SK-N-MC (cell line): ENCODE measurements at regions not wholly inside any gene's neighbourhood (a gene's known extent, or its start where the extent isn't known, plus 50 kb on each side); places are given as distances from the start of the nearest gene placed in this dataset.
A peak's percentile ranks its signal among the peaks of the same experiment; 100 is the strongest.

Experiments used
- DNase-seq: peaks from one replicate; pipeline ENCODE4 v3.0.0-alpha.2; 2011; ENCODE audit warnings: low read depth, low spot score
- H3K27ac ChIP-seq: fragments of 200-600 bp; sonication (generic); 2 replicates; pipeline ENCODE4 v1.5.1; 2016; ENCODE audit warnings: mixed run types
- H3K36me3 ChIP-seq: fragments of 200-600 bp; sonication (generic); 2 replicates; pipeline ENCODE4 v1.6.1; 2017; ENCODE audit warnings: antibody characterized with exemption, low read length, mixed read lengths; ENCODE audit not compliant: insufficient read depth
- H3K4me3 ChIP-seq: fragments of 200-600 bp; sonication (generic); 2 replicates; pipeline ENCODE4 v1.5.1; 2016
- H3K9ac ChIP-seq: fragments of 200-600 bp; sonication (generic); 2 replicates; pipeline ENCODE4 v1.8.0; 2017; ENCODE audit warnings: mixed run types, mixed read lengths; ENCODE audit not compliant: insufficient read length
- H3K9me3 ChIP-seq: fragments of 200-600 bp; sonication (generic); 2 replicates; pipeline ENCODE4 v1.6.1; 2017; ENCODE audit warnings: low read depth, mild to moderate bottlenecking, antibody characterized with exemption, low read length, moderate library complexity, mixed read lengths
- EZH2 ChIP-seq: fragments of 200-600 bp; sonication (generic); IDR thresholded peaks from one replicate; pipeline ENCODE4 v1.6.1; 2017; ENCODE audit warnings: antibody characterized with exemption
- FOXP2 ChIP-seq: optimal IDR thresholded peaks from 2 replicates; pipeline ENCODE3; 2011; ENCODE audit warnings: mild to moderate bottlenecking, moderate library complexity; ENCODE audit not compliant: insufficient read depth; ENCODE audit errors: extremely low read length, control extremely low read depth
- POLR2AphosphoS5 ChIP-seq: IDR thresholded peaks from 2 replicates; pipeline ENCODE4 v1.6.1; 2012; ENCODE audit warnings: mild to moderate bottlenecking, low read depth, low read length, borderline replicate concordance

- Histone ChIP-seq H3K9me3 (no peaks in the 10 kb centered on the region), H3K4me3 (no peak overlapping the region), H3K36me3 (no peaks in the 10 kb centered on the region), H3K9ac (no peak overlapping the region), H3K27ac (peak overlapping the region; percentile 94)
- no peak for TF ChIP-seq EZH2
- TF ChIP-seq FOXP2, result no peak
- DNase-seq, result no peak
Measured at GRCh38 chr11:112525844-112526590, 265.4 kb upstream of the PLET1 start.

GRCh38 chr11:112526699-112527416 is 266.2 kb upstream of the PLET1 start:
- H3K9ac ChIP-seq, result no peak overlapping the region
- DNase-seq, result no peak
- peak overlapping the region; percentile 94 for H3K27ac ChIP-seq
- no peak for TF ChIP-seq POLR2AphosphoS5
- no peak for TF ChIP-seq FOXP2
- TF ChIP-seq EZH2, result no peak
- no peak overlapping the region; the same call in 1 of the 2 replicates for H3K4me3 ChIP-seq
- no peaks in the 10 kb centered on the region for H3K36me3 ChIP-seq
- H3K9me3 ChIP-seq, result no peaks in the 10 kb centered on the region

GRCh38 chr11:112529071-112529470 is 268.4 kb upstream of the PLET1 start:
- Histone ChIP-seq H3K9ac (no peak overlapping the region), H3K9me3 (no peaks in the 10 kb centered on the region), H3K27ac (no peak overlapping the region), H3K36me3 (no peaks in the 10 kb centered on the region), H3K4me3 (no peak overlapping the region)
- TF ChIP-seq FOXP2 (no peak), EZH2 (no peak), POLR2AphosphoS5 (no peak)
- DNase-seq, result no peak

GRCh38 chr11:112532506-112532905 is 271.8 kb upstream of the PLET1 start:
- DNase-seq, result no peak
- no peaks in the 10 kb centered on the region for H3K36me3 ChIP-seq
- no peak overlapping the region for H3K9ac ChIP-seq
- H3K9me3 ChIP-seq, result no peaks in the 10 kb centered on the region
- no peak overlapping the region for H3K27ac ChIP-seq
- H3K4me3 ChIP-seq, result no peak overlapping the region
- TF ChIP-seq EZH2 (no peak), POLR2AphosphoS5 (no peak), FOXP2 (no peak)

- Histone ChIP-seq H3K9ac (no peak overlapping the region), H3K27ac (no peak overlapping the region), H3K4me3 (no peak overlapping the region), H3K36me3 (no peaks in the 10 kb centered on the region), H3K9me3 (no peaks in the 10 kb centered on the region)
- DNase-seq, result no peak
- TF ChIP-seq EZH2 (no peak), POLR2AphosphoS5 (no peak), FOXP2 (no peak)
Measured at GRCh38 chr11:112533682-112534081, 273.0 kb upstream of the PLET1 start.

- H3K4me3 ChIP-seq, result no peak overlapping the region
- H3K36me3 ChIP-seq, result no peaks in the 10 kb centered on the region
- H3K9me3 ChIP-seq, result no peaks in the 10 kb centered on the region
- no peak overlapping the region for H3K9ac ChIP-seq
- TF ChIP-seq POLR2AphosphoS5, result no peak
- no peak for TF ChIP-seq FOXP2
- TF ChIP-seq EZH2, result no peak
- DNase-seq, result no peak
- H3K27ac ChIP-seq, result no peak overlapping the region
Measured at GRCh38 chr11:112534208-112534607, 273.5 kb upstream of the PLET1 start.

GRCh38 chr11:112537026-112537425 is 276.4 kb upstream of the PLET1 start:
- no peak for DNase-seq
- Histone ChIP-seq H3K9me3 (no peaks in the 10 kb centered on the region), H3K9ac (no peak overlapping the region), H3K36me3 (no peaks in the 10 kb centered on the region), H3K4me3 (no peak overlapping the region), H3K27ac (no peak overlapping the region)
- no peak for TF ChIP-seq EZH2
- TF ChIP-seq POLR2AphosphoS5, result no peak
- TF ChIP-seq FOXP2, result no peak

GRCh38 chr11:112537846-112538330 is 277.2 kb upstream of the PLET1 start:
- DNase-seq, result no peak
- Histone ChIP-seq H3K9ac (no peak overlapping the region), H3K9me3 (no peaks in the 10 kb centered on the region), H3K4me3 (no peak overlapping the region), H3K27ac (no peak overlapping the region), H3K36me3 (no peaks in the 10 kb centered on the region)
- TF ChIP-seq FOXP2 (no peak), EZH2 (no peak), POLR2AphosphoS5 (no peak)
